Fibroblast of lung (primary cell): ENCODE measurements at regions not wholly inside any gene's neighbourhood (a gene's known extent, or its start where the extent isn't known, plus 50 kb on each side); places are given as distances from the start of the nearest gene placed in this dataset.

Experiments used
- DNase-seq, 2 donors: peaks; one replicate each; pipeline versions ENCODE4 v3.0.0 to v3.0.0-alpha.2; 2010; ENCODE audit warnings: low read depth in 2 of 2
- H2AFZ ChIP-seq: 2 replicates; pipeline ENCODE4 v1.5.1; 2012; ENCODE audit warnings: low read length, control low read depth, inconsistent platforms
- H3K27ac ChIP-seq: 2 replicates; pipeline ENCODE4 v1.5.1; 2011; ENCODE audit warnings: low read length, control low read depth; ENCODE audit not compliant: insufficient read depth
- H3K27me3 ChIP-seq: 2 replicates; pipeline ENCODE4 v1.5.1; 2011; ENCODE audit warnings: mild to moderate bottlenecking, low read length; ENCODE audit not compliant: control insufficient read depth, insufficient read depth
- H3K36me3 ChIP-seq: 2 replicates; pipeline ENCODE4 v1.5.1; 2011; ENCODE audit warnings: low read length; ENCODE audit not compliant: control insufficient read depth, insufficient read depth
- H3K4me1 ChIP-seq: 2 replicates; pipeline ENCODE4 v1.5.1; 2011; ENCODE audit warnings: low read length; ENCODE audit not compliant: control insufficient read depth, insufficient read depth; ENCODE audit errors: extremely low read depth
- H3K4me2 ChIP-seq: 2 replicates; pipeline ENCODE4 v1.5.1; 2011; ENCODE audit warnings: low read length, control low read depth; ENCODE audit not compliant: insufficient read depth; ENCODE audit errors: extremely low read depth
- H3K4me3 ChIP-seq, 4 experiments: fragments of 200-600 bp in 1 of 4; sonication (generic) in 1 of 4; replicated peaks in 1 of 4; 2 replicates each; pipeline ENCODE4 v1.5.1; 2011 to 2016; ENCODE audit warnings: low read length in 4 of 4, low read depth in 3 of 4, mild to moderate bottlenecking in 3 of 4, control low read depth in 2 of 4, inconsistent platforms in 1 of 4, mixed read lengths in 1 of 4; ENCODE audit not compliant: insufficient read depth in 1 of 4; ENCODE audit errors: control extremely low read depth in 1 of 4
- H3K79me2 ChIP-seq: 2 replicates; pipeline ENCODE4 v1.5.1; 2012; ENCODE audit warnings: mild to moderate bottlenecking, low read length, inconsistent platforms; ENCODE audit not compliant: control insufficient read depth, insufficient read depth
- H3K9ac ChIP-seq: 2 replicates; pipeline ENCODE4 v1.5.1; 2011; ENCODE audit warnings: mild to moderate bottlenecking, low read length, control low read depth; ENCODE audit not compliant: insufficient read depth
- H3K9me3 ChIP-seq: 2 replicates; pipeline ENCODE4 v1.5.1; 2012; ENCODE audit warnings: low read depth, low read length; ENCODE audit not compliant: control insufficient read depth, insufficient read depth
- H4K20me1 ChIP-seq: 2 replicates; pipeline ENCODE4 v1.5.1; 2011; ENCODE audit warnings: low read length; ENCODE audit not compliant: control insufficient read depth, insufficient read depth; ENCODE audit errors: extremely low read depth
- CTCF ChIP-seq, 2 donors: IDR thresholded peaks in 1 of 2; conservative IDR thresholded peaks in 1 of 2; 1 replicate in 1 of 2; 2 replicates in 1 of 2; pipeline ENCODE4 v1.5.1; 2011 to 2012; ENCODE audit warnings: low read length in 2 of 2, control low read depth in 1 of 2, inconsistent platforms in 1 of 2, low read depth in 1 of 2, mild to moderate bottlenecking in 1 of 2
- EZH2 ChIP-seq: IDR thresholded peaks from 2 replicates; pipeline ENCODE4 v1.5.1; 2012; ENCODE audit warnings: low read length, control low read depth, mild to moderate bottlenecking; ENCODE audit errors: missing control alignments

- H4K20me1 ChIP-seq: no peaks in the 10 kb centered on the region
- no peak overlapping the region for H3K9ac ChIP-seq
- H3K36me3 ChIP-seq: no peaks in the 10 kb centered on the region
- H3K4me3 ChIP-seq: no peak overlapping the region
- H3K27me3 ChIP-seq: no peaks in the 10 kb centered on the region
- H2AFZ ChIP-seq: no peak overlapping the region
- no peak for TF ChIP-seq CTCF (conservative IDR thresholded peaks at IDR 0.05 in 1 of 2, IDR thresholded peaks at IDR 0.05 in 1 of 2; ENCODE audit: low read depth in 1 of 2, low read length in 2 of 2)
- TF ChIP-seq EZH2: no peak
- H3K4me1 ChIP-seq: no peaks in the 10 kb centered on the region
- H3K79me2 ChIP-seq: no peaks in the 10 kb centered on the region
- DNase-seq: no peak
- no peak overlapping the region for H3K4me2 ChIP-seq
- H3K9me3 ChIP-seq: no peaks in the 10 kb centered on the region
- H3K27ac ChIP-seq: no peak overlapping the region
Observed at GRCh38 chr1:64366821-64367220, 103.1 kb upstream of the CACHD1 start.

- Histone ChIP-seq H3K9me3 (no peaks in the 10 kb centered on the region), H3K4me3 (no peak overlapping the region), H2AFZ (no peak overlapping the region), H3K27me3 (no peaks in the 10 kb centered on the region), H3K36me3 (no peaks in the 10 kb centered on the region), H3K9ac (no peak overlapping the region), H3K27ac (no peak overlapping the region), H3K4me1 (no peaks in the 10 kb centered on the region), H4K20me1 (no peaks in the 10 kb centered on the region), H3K4me2 (no peak overlapping the region), H3K79me2 (no peaks in the 10 kb centered on the region)
- no peak for TF ChIP-seq EZH2
- no peak for TF ChIP-seq CTCF (conservative IDR thresholded peaks at IDR 0.05 in 1 of 2, IDR thresholded peaks at IDR 0.05 in 1 of 2; ENCODE audit: low read depth in 1 of 2, low read length in 2 of 2)
- DNase-seq: no peak
Observed at GRCh38 chr1:64368344-64368743, 101.6 kb upstream of the CACHD1 start.

- H3K27ac ChIP-seq: no peak overlapping the region
- H3K9me3 ChIP-seq: no peaks in the 10 kb centered on the region
- H3K9ac ChIP-seq: no peak overlapping the region
- no peaks in the 10 kb centered on the region for H3K27me3 ChIP-seq
- H3K4me3 ChIP-seq: no peak overlapping the region
- DNase-seq: no peak
- H3K36me3 ChIP-seq: no peaks in the 10 kb centered on the region
- no peak overlapping the region for H3K4me2 ChIP-seq
- H2AFZ ChIP-seq: no peak overlapping the region
- H3K79me2 ChIP-seq: no peaks in the 10 kb centered on the region
- H4K20me1 ChIP-seq: no peaks in the 10 kb centered on the region
- TF ChIP-seq EZH2 (no peak), CTCF (conservative IDR thresholded peaks at IDR 0.05 in 1 of 2, IDR thresholded peaks at IDR 0.05 in 1 of 2; ENCODE audit: low read depth in 1 of 2, low read length in 2 of 2) (peak in 1 of 2 donors; percentile 11)
- no peaks in the 10 kb centered on the region for H3K4me1 ChIP-seq
Observed at GRCh38 chr1:64378826-64379225, 91.1 kb upstream of the CACHD1 start.
